C4-2B (cell line): ENCODE measurements at regions not wholly inside any gene's neighbourhood (a gene's known extent, or its start where the extent isn't known, plus 50 kb on each side); places are given as distances from the start of the nearest gene placed in this dataset.

Experiments
- ZFX ChIP-seq: fragments of 450-650 bp; IDR thresholded peaks from 2 replicates; pipeline ENCODE4 v1.6.1; 2017
- TF ChIP-seq, protein P1 (sequence below): fragments of 450-650 bp; conservative IDR thresholded peaks from 2 replicates; pipeline ENCODE4 v1.5.1; 2017; ENCODE audit warnings: mild to moderate bottlenecking

DNA sequence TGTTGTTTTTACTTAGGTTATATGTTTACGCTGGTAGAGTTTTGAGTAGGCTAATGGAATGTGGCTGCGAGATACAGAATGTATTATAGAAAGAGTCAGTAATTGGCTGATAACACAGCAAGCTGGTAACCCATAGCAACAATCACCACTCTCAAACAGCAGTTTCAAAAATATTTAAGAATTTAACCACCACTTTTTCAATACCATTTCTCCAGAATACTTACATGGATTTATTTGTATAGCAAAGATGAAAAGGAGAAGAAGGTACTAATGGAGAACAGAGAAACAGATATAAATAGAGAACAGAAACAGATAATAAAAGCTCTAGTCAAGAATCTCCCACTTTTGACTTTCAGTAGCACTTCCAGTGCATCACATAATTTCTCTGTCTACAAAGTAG lies 188.3 kb upstream of the SLC39A10 start:
- TF ChIP-seq, protein P1, sequence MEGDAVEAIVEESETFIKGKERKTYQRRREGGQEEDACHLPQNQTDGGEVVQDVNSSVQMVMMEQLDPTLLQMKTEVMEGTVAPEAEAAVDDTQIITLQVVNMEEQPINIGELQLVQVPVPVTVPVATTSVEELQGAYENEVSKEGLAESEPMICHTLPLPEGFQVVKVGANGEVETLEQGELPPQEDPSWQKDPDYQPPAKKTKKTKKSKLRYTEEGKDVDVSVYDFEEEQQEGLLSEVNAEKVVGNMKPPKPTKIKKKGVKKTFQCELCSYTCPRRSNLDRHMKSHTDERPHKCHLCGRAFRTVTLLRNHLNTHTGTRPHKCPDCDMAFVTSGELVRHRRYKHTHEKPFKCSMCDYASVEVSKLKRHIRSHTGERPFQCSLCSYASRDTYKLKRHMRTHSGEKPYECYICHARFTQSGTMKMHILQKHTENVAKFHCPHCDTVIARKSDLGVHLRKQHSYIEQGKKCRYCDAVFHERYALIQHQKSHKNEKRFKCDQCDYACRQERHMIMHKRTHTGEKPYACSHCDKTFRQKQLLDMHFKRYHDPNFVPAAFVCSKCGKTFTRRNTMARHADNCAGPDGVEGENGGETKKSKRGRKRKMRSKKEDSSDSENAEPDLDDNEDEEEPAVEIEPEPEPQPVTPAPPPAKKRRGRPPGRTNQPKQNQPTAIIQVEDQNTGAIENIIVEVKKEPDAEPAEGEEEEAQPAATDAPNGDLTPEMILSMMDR, result no peak
- no peak for TF ChIP-seq ZFX
